ENCODE measurements at regions not wholly inside any gene's neighbourhood (a gene's known extent, or its start where the extent isn't known, plus 50 kb on each side); places are given as distances from the start of the nearest gene placed in this dataset.

DNA sequence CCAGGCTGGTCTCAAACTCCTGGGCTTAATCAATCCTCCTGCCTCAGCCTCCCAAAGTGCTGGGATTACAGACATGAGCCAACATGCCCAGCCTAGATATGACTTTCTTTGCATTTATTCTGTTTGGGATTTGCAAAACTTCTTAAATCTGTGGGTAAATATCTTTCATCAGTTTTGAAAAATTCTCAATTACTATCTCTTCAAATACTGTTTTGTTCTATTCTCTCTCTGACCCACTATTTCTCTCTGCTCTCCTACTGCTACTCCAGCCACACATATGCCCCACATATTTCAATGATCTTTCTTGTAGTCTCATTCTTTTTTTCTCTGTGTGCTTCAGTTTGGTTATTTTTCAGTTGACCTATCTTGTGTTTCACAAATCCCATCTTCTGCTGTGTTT lies 205.1 kb downstream of the CHIC2 start:
- no peaks in the 10 kb centered on the region for H3K36me3 ChIP-seq (replicated peaks)
- TF ChIP-seq, protein P1, sequence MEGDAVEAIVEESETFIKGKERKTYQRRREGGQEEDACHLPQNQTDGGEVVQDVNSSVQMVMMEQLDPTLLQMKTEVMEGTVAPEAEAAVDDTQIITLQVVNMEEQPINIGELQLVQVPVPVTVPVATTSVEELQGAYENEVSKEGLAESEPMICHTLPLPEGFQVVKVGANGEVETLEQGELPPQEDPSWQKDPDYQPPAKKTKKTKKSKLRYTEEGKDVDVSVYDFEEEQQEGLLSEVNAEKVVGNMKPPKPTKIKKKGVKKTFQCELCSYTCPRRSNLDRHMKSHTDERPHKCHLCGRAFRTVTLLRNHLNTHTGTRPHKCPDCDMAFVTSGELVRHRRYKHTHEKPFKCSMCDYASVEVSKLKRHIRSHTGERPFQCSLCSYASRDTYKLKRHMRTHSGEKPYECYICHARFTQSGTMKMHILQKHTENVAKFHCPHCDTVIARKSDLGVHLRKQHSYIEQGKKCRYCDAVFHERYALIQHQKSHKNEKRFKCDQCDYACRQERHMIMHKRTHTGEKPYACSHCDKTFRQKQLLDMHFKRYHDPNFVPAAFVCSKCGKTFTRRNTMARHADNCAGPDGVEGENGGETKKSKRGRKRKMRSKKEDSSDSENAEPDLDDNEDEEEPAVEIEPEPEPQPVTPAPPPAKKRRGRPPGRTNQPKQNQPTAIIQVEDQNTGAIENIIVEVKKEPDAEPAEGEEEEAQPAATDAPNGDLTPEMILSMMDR (IDR thresholded peaks at IDR 0.05; ENCODE audit: low read depth, low read length, missing control alignments), result no peak
- no peaks in the 10 kb centered on the region for H3K27me3 ChIP-seq (replicated peaks)
- no peak for DNase-seq
- no peak overlapping the region for H3K4me3 ChIP-seq (ENCODE audit: low read depth, low read length)
- H3K27ac ChIP-seq, result no peak overlapping the region
- in situ Hi-C loops (cut with HindIII; ENCODE audit: low pct_ligation_motif_present, low sequenced_read_pairs), result no loop called here

DNA sequence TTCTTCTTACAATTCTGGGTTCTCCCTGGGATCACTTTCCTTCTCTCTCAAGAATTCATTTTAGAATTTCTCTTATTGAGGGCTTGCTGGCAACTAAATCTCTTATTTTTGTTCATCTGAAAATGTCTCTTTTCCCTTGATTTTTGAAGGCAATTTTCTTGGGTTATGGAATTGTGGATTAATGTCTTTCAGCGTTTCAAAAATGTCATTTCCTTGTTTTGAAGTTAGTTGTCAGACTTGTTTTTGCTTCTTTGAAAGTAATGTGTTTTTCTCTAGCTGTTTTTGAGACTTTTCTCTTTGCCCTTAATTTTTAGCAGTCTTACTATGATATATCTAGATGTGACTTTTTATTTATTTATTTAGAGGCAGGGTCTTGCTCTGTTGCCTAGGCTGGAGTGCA lies 205.7 kb downstream of the CHIC2 start:
- H3K27me3 ChIP-seq (replicated peaks), result no peaks in the 10 kb centered on the region
- no peak for DNase-seq
- TF ChIP-seq, protein P1 (IDR thresholded peaks at IDR 0.05; ENCODE audit: low read depth, low read length, missing control alignments), result no peak
- no peaks in the 10 kb centered on the region for H3K36me3 ChIP-seq (replicated peaks)
- no peak overlapping the region for H3K4me3 ChIP-seq (ENCODE audit: low read depth, low read length)
- in situ Hi-C loops (cut with HindIII; ENCODE audit: low pct_ligation_motif_present, low sequenced_read_pairs), result no loop called here
- H3K27ac ChIP-seq, result no peak overlapping the region

GRCh38 chr4:53855581-53856250 lies 208.7 kb downstream of the CHIC2 start:
- H3K27ac ChIP-seq, result peak overlapping the region; percentile 31
- DNase-seq, result peak; percentile 67
- no peak overlapping the region for H3K4me3 ChIP-seq (ENCODE audit: low read depth, low read length)
- in situ Hi-C loops (cut with HindIII; ENCODE audit: low pct_ligation_motif_present, low sequenced_read_pairs), result no loop called here
- TF ChIP-seq, protein P1 (IDR thresholded peaks at IDR 0.05; ENCODE audit: low read depth, low read length, missing control alignments), result no peak
- no peaks in the 10 kb centered on the region for H3K27me3 ChIP-seq (replicated peaks)
- H3K36me3 ChIP-seq (replicated peaks), result no peaks in the 10 kb centered on the region

DNA sequence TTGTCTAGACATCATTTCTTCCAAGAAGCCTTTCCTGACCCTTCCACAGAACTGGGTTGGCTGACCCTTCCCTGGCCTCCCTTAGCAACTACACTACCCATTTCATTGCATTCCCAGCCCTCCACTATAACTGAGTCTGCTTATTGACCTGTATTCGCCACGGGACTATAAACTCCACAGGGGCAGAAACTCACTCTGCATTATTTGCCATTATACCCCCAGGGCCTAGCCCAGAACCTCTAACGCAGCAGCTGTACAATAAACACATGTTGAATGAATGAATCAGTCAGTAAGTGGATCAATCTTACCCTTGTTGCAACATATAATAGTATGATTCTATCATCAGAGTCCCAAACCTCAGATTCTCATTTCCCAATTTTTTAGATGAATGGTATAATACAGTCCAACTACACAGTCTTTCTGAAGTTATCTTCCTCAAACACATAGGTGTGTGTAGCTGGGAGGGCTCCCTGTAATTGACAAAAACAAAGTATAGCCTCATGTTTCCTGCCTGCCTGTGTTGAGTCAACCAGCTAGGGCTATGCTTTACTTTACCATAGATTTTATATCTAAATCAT lies 209.3 kb downstream of the CHIC2 start:
- H3K27ac ChIP-seq, result peak overlapping the region; percentile 31
- H3K27me3 ChIP-seq (replicated peaks), result no peaks in the 10 kb centered on the region
- in situ Hi-C loops (cut with HindIII; ENCODE audit: low pct_ligation_motif_present, low sequenced_read_pairs), result no loop called here
- H3K4me3 ChIP-seq (ENCODE audit: low read depth, low read length), result no peak overlapping the region
- TF ChIP-seq, protein P1 (IDR thresholded peaks at IDR 0.05; ENCODE audit: low read depth, low read length, missing control alignments), result no peak
- H3K36me3 ChIP-seq (replicated peaks), result no peaks in the 10 kb centered on the region
- no peak for DNase-seq

- TF ChIP-seq, protein P1 (IDR thresholded peaks at IDR 0.05; ENCODE audit: low read depth, low read length, missing control alignments), result no peak
- Histone ChIP-seq H3K27ac (no peak overlapping the region), H3K27me3 (replicated peaks) (no peaks in the 10 kb centered on the region), H3K4me3 (ENCODE audit: low read depth, low read length) (no peak overlapping the region), H3K36me3 (replicated peaks) (no peaks in the 10 kb centered on the region)
- peak; percentile 34 for DNase-seq
- in situ Hi-C loops (cut with HindIII; ENCODE audit: low pct_ligation_motif_present, low sequenced_read_pairs), result no loop called here
These were observed 212.1 kb downstream of the CHIC2 start for GRCh38 chr4:53852343-53852742.

- TF ChIP-seq, protein P1 (IDR thresholded peaks at IDR 0.05; ENCODE audit: low read depth, low read length, missing control alignments), result no peak
- H3K4me3 ChIP-seq (ENCODE audit: low read depth, low read length), result no peak overlapping the region
- H3K27me3 ChIP-seq (replicated peaks), result no peaks in the 10 kb centered on the region
- H3K27ac ChIP-seq, result no peak overlapping the region
- no peaks in the 10 kb centered on the region for H3K36me3 ChIP-seq (replicated peaks)
- no peak for DNase-seq
- in situ Hi-C loops (cut with HindIII; ENCODE audit: low pct_ligation_motif_present, low sequenced_read_pairs), result no loop called here
These were observed 216.4 kb downstream of the CHIC2 start for GRCh38 chr4:53847965-53848364.

All from brain microvascular endothelial cell (primary cell).